GM12878 (cell line): ENCODE measurements at regions not wholly inside any gene's neighbourhood (a gene's known extent, or its start where the extent isn't known, plus 50 kb on each side); places are given as distances from the start of the nearest gene placed in this dataset.

Experiments
- ATAC-seq: fragments of 200-7000 bp; cut with Tn5 transposase; 3 replicates; pipeline ENCODE4 v1.9.1; 2020; ENCODE audit warnings: mild to moderate bottlenecking, moderate library complexity
- BruUV-seq: library from RNA; stranded (reverse); fragments of 400-500 nt; replicated peaks from 2 replicates; lab custom pipeline; 2021; lab: Mats Ljungman, UMichigan
- CTCF ChIA-PET: fragments of 300-600 bp; sonication (Branson Sonifier 250); formaldehyde crosslinking; extraction: SDS; loops from one replicate; lab custom pipeline; 2021; ENCODE audit warnings: inconsistent platforms; lab: Yijun Ruan, JAX
- POLR2A ChIA-PET: fragments of 350-600 bp; formaldehyde crosslinking; extraction: SDS; loops from one replicate; lab custom pipeline; 2021; ENCODE audit warnings: inconsistent platforms; lab: Charles Lee
- RAD21 ChIA-PET: fragments of 300-600 bp; sonication (Branson Sonifier 250); formaldehyde crosslinking; loops from one replicate; lab custom pipeline; 2023; ENCODE audit warnings: antibody characterized with exemption; ENCODE audit not compliant: unreplicated experiment; lab: Charles Lee
- SMC1A ChIA-PET: fragments of 300-600 bp; sonication (Branson Sonifier 250); formaldehyde crosslinking; loops from one replicate; lab custom pipeline; 2023; ENCODE audit not compliant: unreplicated experiment, uncharacterized antibody; lab: Charles Lee
- DNase-seq: peaks from one replicate; pipeline ENCODE4 v3.0.0-alpha.2; 2011; ENCODE audit warnings: low read depth, low spot score
- FAIRE-seq: peaks from 3 replicates; lab custom pipeline; 2011; peaks lifted over from hg19 to GRCh38; lab: Jason Lieb, UNC
- H2AFZ ChIP-seq: 2 replicates; pipeline ENCODE4 v1.6.0; 2011; ENCODE audit warnings: low read depth, low read length, control low read depth; ENCODE audit not compliant: control insufficient read depth
- H3K27ac ChIP-seq: 2 replicates; pipeline ENCODE4 v1.5.1; 2011; ENCODE audit warnings: control low read depth; ENCODE audit not compliant: control insufficient read depth, insufficient read depth
- H3K27me3 ChIP-seq, 2 experiments: replicated peaks in 1 of 2; 2 replicates each; pipeline versions ENCODE4 v1.6.0 to v1.6.1; 2011; ENCODE audit warnings: low read length in 1 of 2; ENCODE audit not compliant: control insufficient read depth in 2 of 2, insufficient read depth in 2 of 2
- H3K36me3 ChIP-seq, 2 experiments: 2 replicates each; pipeline ENCODE4 v1.5.1; 2011; ENCODE audit warnings: low read length in 1 of 2; ENCODE audit not compliant: control insufficient read depth in 2 of 2, insufficient read depth in 2 of 2
- H3K4me1 ChIP-seq: 2 replicates; pipeline ENCODE4 v1.6.1; 2011; ENCODE audit warnings: mild to moderate bottlenecking, low read length, moderate library complexity, mixed read lengths; ENCODE audit not compliant: control insufficient read depth, insufficient read depth
- H3K4me2 ChIP-seq: 2 replicates; pipeline ENCODE4 v1.6.0; 2011; ENCODE audit warnings: control low read depth; ENCODE audit not compliant: control insufficient read depth, insufficient read depth
- H3K4me3 ChIP-seq: fragments of 200-600 bp; sonication (generic); 2 replicates; pipeline ENCODE4 v1.5.1; 2016
- H3K79me2 ChIP-seq: 2 replicates; pipeline ENCODE4 v1.6.0; 2011; ENCODE audit warnings: low read length; ENCODE audit not compliant: control insufficient read depth, insufficient read depth
- H3K9ac ChIP-seq: 2 replicates; pipeline ENCODE4 v1.8.0; 2011; ENCODE audit warnings: low read length, control low read depth, mixed read lengths; ENCODE audit not compliant: control insufficient read depth, insufficient read depth
- H3K9me3 ChIP-seq: replicated peaks from 3 replicates; pipeline ENCODE4 v1.5.1; 2011; ENCODE audit warnings: mild to moderate bottlenecking, low read length; ENCODE audit not compliant: control insufficient read depth, insufficient read depth
- H4K20me1 ChIP-seq: 2 replicates; pipeline ENCODE4 v1.6.0; 2011; ENCODE audit not compliant: control insufficient read depth, insufficient read depth
- ATF7 ChIP-seq: fragments of 450-650 bp; IDR thresholded peaks from 2 replicates; pipeline ENCODE4 v1.6.1; 2016; ENCODE audit warnings: low read depth, mild to moderate bottlenecking
- BHLHE40 ChIP-seq, 2 experiments: fragments of 450-650 bp in 1 of 2; IDR thresholded peaks; 2 replicates each; pipeline ENCODE4 v1.6.1; 2011 to 2017; ENCODE audit warnings: low read depth in 2 of 2, borderline replicate concordance in 1 of 2, improper control_type of control experiment in 1 of 2, low read length in 1 of 2, mild to moderate bottlenecking in 1 of 2
- CBX5 ChIP-seq: sonication (generic); IDR thresholded peaks from 2 replicates; pipeline ENCODE4 v1.6.1; 2016; ENCODE audit warnings: low read depth, moderate library complexity, mild to moderate bottlenecking, inconsistent platforms
- E2F4 ChIP-seq: IDR thresholded peaks from 2 replicates; pipeline ENCODE4 v1.6.1; 2012; ENCODE audit warnings: low read depth, low read length, improper control_type of control experiment
- EP300 ChIP-seq, 2 experiments: fragments of 150-350 bp in 1 of 2; IDR thresholded peaks; 2 replicates each; pipeline ENCODE4 v1.6.1; 2011 to 2012; ENCODE audit warnings: low read depth in 2 of 2, low read length in 2 of 2, borderline replicate concordance in 1 of 2, improper control_type of control experiment in 1 of 2, inconsistent platforms in 1 of 2; ENCODE audit not compliant: control insufficient read depth in 1 of 2
- HDGF ChIP-seq: fragments of 450-650 bp; IDR thresholded peaks from 2 replicates; pipeline ENCODE4 v1.6.1; 2016; ENCODE audit warnings: antibody characterized with exemption
- MTA2 ChIP-seq: fragments of 450-650 bp; IDR thresholded peaks from 2 replicates; pipeline ENCODE4 v1.6.1; 2016; ENCODE audit warnings: low read depth, mild to moderate bottlenecking, moderate library complexity
- MXI1 ChIP-seq: fragments of 150-350 bp; IDR thresholded peaks from 2 replicates; pipeline ENCODE4 v1.6.1; 2011; ENCODE audit warnings: low read depth, mild to moderate bottlenecking, inconsistent platforms, low read length, improper control_type of control experiment
- PAX5 ChIP-seq: IDR thresholded peaks from 2 replicates; pipeline ENCODE4 v1.6.1; 2011; ENCODE audit warnings: low read depth, low read length, borderline replicate concordance
- PAX8 ChIP-seq: fragments of 450-650 bp; IDR thresholded peaks from 2 replicates; pipeline ENCODE4 v1.6.1; 2017; ENCODE audit warnings: mild to moderate bottlenecking, moderate library complexity
- PBX3 ChIP-seq: IDR thresholded peaks from 2 replicates; pipeline ENCODE4 v1.6.1; 2011; ENCODE audit warnings: mild to moderate bottlenecking, low read depth, low read length, moderate library complexity; ENCODE audit not compliant: insufficient replicate concordance
- SIN3A ChIP-seq: IDR thresholded peaks from 2 replicates; pipeline ENCODE4 v1.6.1; 2012; ENCODE audit warnings: low read depth, low read length, improper control_type of control experiment
- STAT1 ChIP-seq: fragments of 450-650 bp; conservative IDR thresholded peaks from 2 replicates; pipeline ENCODE4 v1.6.1; 2014; ENCODE audit warnings: antibody characterized with exemption, mild to moderate bottlenecking
- TAF1 ChIP-seq: IDR thresholded peaks from 2 replicates; pipeline ENCODE4 v1.6.1; 2011; ENCODE audit warnings: mild to moderate bottlenecking, low read depth, low read length, borderline replicate concordance
- TCF12 ChIP-seq: IDR thresholded peaks from 2 replicates; pipeline ENCODE4 v1.6.1; 2011; ENCODE audit warnings: low read depth, mild to moderate bottlenecking, low read length
- YY1 ChIP-seq: IDR thresholded peaks from 2 replicates; pipeline ENCODE4 v1.6.1; 2011; ENCODE audit warnings: low read depth, mild to moderate bottlenecking, low read length
- ZBTB4 ChIP-seq: fragments of 450-650 bp; formaldehyde crosslinking; IDR thresholded peaks from 2 replicates; pipeline ENCODE4 v1.4.0; 2022; ENCODE audit warnings: mild to moderate bottlenecking, moderate library complexity
- ZNF24 ChIP-seq: fragments of 450-650 bp; IDR thresholded peaks from 2 replicates; pipeline ENCODE4 v1.6.1; 2017; ENCODE audit warnings: antibody characterized with exemption, mild to moderate bottlenecking
- ZNF274 ChIP-seq: IDR thresholded peaks from one replicate; pipeline ENCODE4 v1.8.0; 2011; ENCODE audit not compliant: insufficient read length, insufficient read depth
- WGBS: methylation state at CpG from one replicate; pipeline ENCODE4 v1.1.6; 2016; ENCODE audit warnings: low lambda C conversion rate; ENCODE audit not compliant: insufficient replicate concordance, insufficient coverage; ENCODE audit errors: missing lambda C conversion rate; 5-methylcytosine and 5-hydroxymethylcytosine counted together
- in situ Hi-C: fragments of 300-500 bp; cut with MboI; formaldehyde crosslinking; loops from 9 replicates; pipeline ENCODE4 v1.14.3; 2018; ENCODE audit warnings: mixed read lengths
- intact Hi-C: fragments of 100-400 bp; cut with micrococcal nuclease; formaldehyde crosslinking; loops from one replicate; pipeline ENCODE4 v1.14.2; 2022; ENCODE audit not compliant: unreplicated experiment

- TF ChIP-seq YY1, result no peak
- TF ChIP-seq PAX8, result no peak
- no peak for TF ChIP-seq HDGF
Observed at GRCh38 chr13:107742544-107742943, 472.8 kb downstream of the LIG4 start (continued).

- SMC1A ChIA-PET, result no interaction called here
- H3K9ac ChIP-seq, result no peak overlapping the region
- RAD21 ChIA-PET, result no interaction called here
- no peak overlapping the region for H3K4me2 ChIP-seq
- H3K4me3 ChIP-seq, result no peak overlapping the region
- 13% methylated on average over 4 of the region's 4 CpGs for WGBS
- FAIRE-seq, result no peak
- TF ChIP-seq TAF1 (no peak), ZNF24 (no peak), HDGF (no peak), MXI1 (no peak), TCF12 (no peak), ATF7 (no peak), CBX5 (no peak), EP300 (IDR thresholded peaks at IDR 0.05; ENCODE audit: borderline replicate concordance in 1 of 2, control insufficient read depth in 1 of 2, low read depth in 2 of 2, low read length in 2 of 2) (no peak), E2F4 (no peak), ZBTB4 (CRISPR knock-in tag) (no peak), PBX3 (no peak), PAX5 (no peak), SIN3A (no peak), MTA2 (no peak), BHLHE40 (IDR thresholded peaks at IDR 0.05; ENCODE audit: borderline replicate concordance in 1 of 2, low read depth in 2 of 2, low read length in 1 of 2) (no peak), ZNF274 (no peak), STAT1 (no peak)
- H3K9me3 ChIP-seq, result no peaks in the 10 kb centered on the region
- H3K27me3 ChIP-seq, result no peaks in the 10 kb centered on the region
- H4K20me1 ChIP-seq, result no peaks in the 10 kb centered on the region
- in situ Hi-C loops (no loop called here), intact Hi-C loops (no loop called here)
- POLR2A ChIA-PET, result no interaction called here
- DNase-seq, result no peak
- no peak overlapping the region for H2AFZ ChIP-seq
- no peaks in the 10 kb centered on the region for H3K79me2 ChIP-seq
- no peak overlapping the region for H3K27ac ChIP-seq
- no TSS peak for BruUV-seq
- no peak for ATAC-seq
- H3K36me3 ChIP-seq, result no peaks in the 10 kb centered on the region
- CTCF ChIA-PET, result no interaction called here
- no peaks in the 10 kb centered on the region for H3K4me1 ChIP-seq
Observed at GRCh38 chr13:107738004-107738403, 477.3 kb downstream of the LIG4 start.
